UCSD-AML1 (cell line): ENCODE measurements at regions not wholly inside any gene's neighbourhood (a gene's known extent, or its start where the extent isn't known, plus 50 kb on each side); places are given as distances from the start of the nearest gene placed in this dataset.
"Not testable (repeated sequence)": the region's sequence is repeated elsewhere in the genome, so short reads cannot be mapped to it uniquely, and the experiment has no call there.

Experiments used
- DNase-seq: peaks from one replicate; lab custom pipeline; 2025; ENCODE audit not compliant: unreplicated experiment; lab: John Stamatoyannopoulos, UW

GRCh38 chr6:169985121-169986015, 233.9 kb downstream of the ERMARD start:
- no peak for DNase-seq

- DNase-seq = no peak
These were observed 233.0 kb downstream of the ERMARD start for GRCh38 chr6:169984181-169985120.

GRCh38 chr6:169983651-169984050, 232.2 kb downstream of the ERMARD start:
- DNase-seq = no peak

- DNase-seq = no peak
These were observed 231.3 kb downstream of the ERMARD start for GRCh38 chr6:169982461-169983386.

- no peak for DNase-seq
These were observed 230.5 kb downstream of the ERMARD start for GRCh38 chr6:169981969-169982368.

- DNase-seq = no peak
These were observed 230.1 kb downstream of the ERMARD start for GRCh38 chr6:169981568-169981967.

GRCh38 chr6:169980826-169981450, 229.5 kb downstream of the ERMARD start:
- DNase-seq = no peak

GRCh38 chr6:169979873-169980432, 228.5 kb downstream of the ERMARD start:
- DNase-seq = no peak

GRCh38 chr6:169978615-169979161, 227.3 kb downstream of the ERMARD start:
- DNase-seq = no peak

GRCh38 chr6:169977434-169978265, 226.2 kb downstream of the ERMARD start:
- DNase-seq = no peak

- DNase-seq = no peak
These were observed 225.1 kb downstream of the ERMARD start for GRCh38 chr6:169976301-169977081.

GRCh38 chr6:169975701-169976100, 224.3 kb downstream of the ERMARD start:
- no peak for DNase-seq

GRCh38 chr6:169975286-169975685, 223.9 kb downstream of the ERMARD start:
- DNase-seq = no peak

GRCh38 chr6:169974663-169975062, 223.2 kb downstream of the ERMARD start:
- no peak for DNase-seq

GRCh38 chr6:169973588-169974467, 222.4 kb downstream of the ERMARD start:
- not testable (repeated sequence) for DNase-seq

- no peak for DNase-seq
These were observed 221.3 kb downstream of the ERMARD start for GRCh38 chr6:169972736-169973135.

GRCh38 chr6:169972101-169972651, 220.8 kb downstream of the ERMARD start:
- no peak for DNase-seq
